ENCODE measurements at regions not wholly inside any gene's neighbourhood (a gene's known extent, or its start where the extent isn't known, plus 50 kb on each side); places are given as distances from the start of the nearest gene placed in this dataset.

GRCh38 chr6:128648022-128648598 lies 127.7 kb upstream of the PTPRK start:
- TF ChIP-seq CTCF (IDR thresholded peaks at IDR 0.05) (no peak), POLR2A (IDR thresholded peaks at IDR 0.05) (no peak)

All from esophagus squamous epithelium (tissue), 4 donors.